Epithelial cell of esophagus (primary cell): ENCODE measurements at regions not wholly inside any gene's neighbourhood (a gene's known extent, or its start where the extent isn't known, plus 50 kb on each side); places are given as distances from the start of the nearest gene placed in this dataset.
A peak's percentile ranks its signal among the peaks of the same experiment; 100 is the strongest.

Experiments used
- DNase-seq: peaks from one replicate; pipeline ENCODE4 v3.0.0; 2010; ENCODE audit warnings: low read depth
- H3K4me3 ChIP-seq: 2 replicates; pipeline ENCODE4 v1.5.1; 2011; ENCODE audit warnings: mild to moderate bottlenecking, low read length, control low read depth
- TF ChIP-seq, protein P1 (sequence below): IDR thresholded peaks from 2 replicates; pipeline ENCODE4 v1.5.1; 2011; ENCODE audit warnings: low read depth, mild to moderate bottlenecking, low read length, control low read depth, inconsistent platforms; ENCODE audit not compliant: insufficient read depth; ENCODE audit errors: missing control alignments

DNA sequence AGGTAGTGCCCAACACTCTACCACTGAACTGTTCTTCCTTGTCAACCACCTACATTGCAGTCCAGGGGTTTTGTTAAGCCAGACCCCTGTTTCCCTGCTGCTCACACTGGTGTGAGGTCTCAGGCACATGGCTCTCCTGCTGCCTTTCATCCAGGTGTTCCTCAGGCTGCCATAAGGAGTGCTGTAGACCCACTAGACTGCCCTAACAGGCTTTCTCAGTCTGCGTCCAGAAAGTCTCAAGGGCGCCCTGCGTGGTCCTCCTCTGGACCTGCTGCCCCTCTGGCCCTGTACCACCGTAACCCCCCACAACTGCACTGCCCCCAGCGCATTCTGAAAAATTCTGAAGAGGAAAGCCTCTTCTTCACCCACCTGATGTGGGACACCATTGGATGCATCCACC, 225.7 kb upstream of the ANKRD30A start:
- no peak for DNase-seq
- H3K4me3 ChIP-seq: no peak overlapping the region
- TF ChIP-seq, protein P1, sequence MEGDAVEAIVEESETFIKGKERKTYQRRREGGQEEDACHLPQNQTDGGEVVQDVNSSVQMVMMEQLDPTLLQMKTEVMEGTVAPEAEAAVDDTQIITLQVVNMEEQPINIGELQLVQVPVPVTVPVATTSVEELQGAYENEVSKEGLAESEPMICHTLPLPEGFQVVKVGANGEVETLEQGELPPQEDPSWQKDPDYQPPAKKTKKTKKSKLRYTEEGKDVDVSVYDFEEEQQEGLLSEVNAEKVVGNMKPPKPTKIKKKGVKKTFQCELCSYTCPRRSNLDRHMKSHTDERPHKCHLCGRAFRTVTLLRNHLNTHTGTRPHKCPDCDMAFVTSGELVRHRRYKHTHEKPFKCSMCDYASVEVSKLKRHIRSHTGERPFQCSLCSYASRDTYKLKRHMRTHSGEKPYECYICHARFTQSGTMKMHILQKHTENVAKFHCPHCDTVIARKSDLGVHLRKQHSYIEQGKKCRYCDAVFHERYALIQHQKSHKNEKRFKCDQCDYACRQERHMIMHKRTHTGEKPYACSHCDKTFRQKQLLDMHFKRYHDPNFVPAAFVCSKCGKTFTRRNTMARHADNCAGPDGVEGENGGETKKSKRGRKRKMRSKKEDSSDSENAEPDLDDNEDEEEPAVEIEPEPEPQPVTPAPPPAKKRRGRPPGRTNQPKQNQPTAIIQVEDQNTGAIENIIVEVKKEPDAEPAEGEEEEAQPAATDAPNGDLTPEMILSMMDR: no peak

DNA sequence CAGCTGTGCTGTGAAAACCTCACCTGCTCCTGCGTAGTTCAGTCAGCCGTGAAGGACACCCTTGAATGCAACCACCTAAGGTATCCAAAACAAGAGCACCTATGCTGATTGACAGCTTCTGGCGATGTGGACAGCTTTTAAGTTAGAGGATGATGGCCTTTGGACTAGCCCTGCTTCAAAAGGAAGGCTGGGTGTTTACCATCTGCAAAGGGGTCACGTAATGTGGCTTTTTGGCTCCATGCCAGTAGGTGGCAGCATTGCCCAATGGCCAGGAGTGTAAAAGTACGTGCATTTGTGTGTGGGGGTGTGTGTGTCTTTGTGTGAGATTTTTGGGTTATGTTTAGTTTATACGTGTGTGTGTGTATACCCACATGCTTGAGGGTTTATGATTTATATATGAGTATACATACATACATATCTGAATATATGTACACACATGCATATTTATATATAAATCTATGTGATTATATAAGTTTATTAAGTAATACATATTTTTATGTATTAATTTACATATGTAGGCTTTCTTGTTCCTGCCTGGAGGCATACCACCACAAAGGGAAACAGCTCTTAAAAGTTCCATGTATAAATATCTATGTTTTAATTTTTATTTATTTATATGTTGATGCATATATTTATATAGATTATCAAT, 236.3 kb upstream of the ANKRD30A start:
- peak; percentile 62 for DNase-seq
- H3K4me3 ChIP-seq: no peak overlapping the region
- TF ChIP-seq, protein P1: peak; percentile 51

DNA sequence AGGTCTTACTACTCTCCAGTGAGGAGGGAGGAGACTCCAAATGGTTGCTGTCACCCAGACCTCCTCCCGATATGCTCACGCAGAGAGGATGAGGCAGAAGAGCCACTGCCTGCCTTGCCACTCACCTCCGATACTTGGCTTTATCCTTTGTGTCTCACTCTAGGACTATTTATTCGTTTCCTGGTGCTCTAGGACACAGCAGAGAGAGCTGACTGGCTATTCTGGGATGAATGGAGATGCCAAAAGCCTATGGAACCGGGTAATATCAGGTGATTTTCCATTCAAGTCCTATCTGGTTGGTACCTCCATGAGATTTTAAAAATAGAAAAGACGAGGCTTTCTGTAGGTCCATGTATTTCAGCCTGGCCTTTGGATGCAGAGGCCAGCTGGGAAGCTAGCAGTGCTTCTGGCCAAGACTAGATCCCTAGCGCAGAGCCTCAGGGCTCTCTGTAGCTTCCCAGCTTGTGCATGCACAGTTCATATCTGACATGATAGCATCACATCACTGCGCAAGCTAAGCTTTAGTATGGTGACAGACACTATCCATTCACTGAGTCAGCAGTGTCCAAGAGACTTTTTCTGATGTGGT, 239.0 kb upstream of the ANKRD30A start:
- no peak for DNase-seq
- TF ChIP-seq, protein P1: no peak
- no peak overlapping the region for H3K4me3 ChIP-seq

DNA sequence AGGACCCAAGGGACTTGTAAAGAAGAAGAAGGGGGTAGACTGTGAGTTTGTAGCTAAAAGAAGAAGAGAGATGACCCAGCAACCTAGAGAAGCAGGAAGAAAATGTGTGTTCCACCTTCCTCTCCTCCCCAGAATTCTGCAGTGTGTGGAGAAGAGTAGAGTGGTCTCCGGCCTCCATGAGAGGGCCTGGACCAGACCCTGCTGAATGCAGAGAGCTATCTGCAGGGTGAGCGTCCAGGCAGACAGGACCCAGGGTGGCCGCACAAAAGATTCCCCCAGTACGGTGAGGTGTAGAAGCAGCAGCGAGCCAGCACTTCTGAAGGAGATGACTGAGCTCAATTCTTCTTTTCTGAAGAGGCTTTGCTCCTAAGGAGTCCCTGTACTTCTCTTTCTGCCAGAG, 239.7 kb upstream of the ANKRD30A start:
- no peak for DNase-seq
- TF ChIP-seq, protein P1: no peak
- H3K4me3 ChIP-seq: no peak overlapping the region

DNA sequence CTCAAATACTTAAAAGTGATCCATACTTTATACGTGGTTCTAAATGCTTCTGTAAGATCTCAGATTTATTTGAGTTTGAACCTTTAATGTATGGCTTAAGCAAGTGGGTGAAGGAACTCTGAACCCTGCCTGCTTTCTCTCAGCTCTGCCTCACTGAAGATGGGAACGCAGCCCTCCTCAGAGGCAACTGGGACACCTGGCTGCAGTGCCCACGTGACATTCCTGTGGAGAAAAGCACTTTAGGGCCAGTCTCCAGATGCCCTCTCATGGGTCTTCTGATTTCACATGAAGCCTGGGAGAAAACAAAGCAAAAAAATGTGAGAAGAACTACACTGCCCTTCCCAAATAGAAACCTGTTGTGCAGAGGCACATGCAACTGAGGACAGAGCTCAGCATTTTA, 242.6 kb upstream of the ANKRD30A start:
- TF ChIP-seq, protein P1: no peak
- H3K4me3 ChIP-seq: no peak overlapping the region
- DNase-seq: no peak

- DNase-seq: peak; percentile 53
- TF ChIP-seq, protein P1: peak; percentile 67
- no peak overlapping the region for H3K4me3 ChIP-seq
Measured at GRCh38 chr10:36880898-36881297, 244.5 kb upstream of the ANKRD30A start.

DNA sequence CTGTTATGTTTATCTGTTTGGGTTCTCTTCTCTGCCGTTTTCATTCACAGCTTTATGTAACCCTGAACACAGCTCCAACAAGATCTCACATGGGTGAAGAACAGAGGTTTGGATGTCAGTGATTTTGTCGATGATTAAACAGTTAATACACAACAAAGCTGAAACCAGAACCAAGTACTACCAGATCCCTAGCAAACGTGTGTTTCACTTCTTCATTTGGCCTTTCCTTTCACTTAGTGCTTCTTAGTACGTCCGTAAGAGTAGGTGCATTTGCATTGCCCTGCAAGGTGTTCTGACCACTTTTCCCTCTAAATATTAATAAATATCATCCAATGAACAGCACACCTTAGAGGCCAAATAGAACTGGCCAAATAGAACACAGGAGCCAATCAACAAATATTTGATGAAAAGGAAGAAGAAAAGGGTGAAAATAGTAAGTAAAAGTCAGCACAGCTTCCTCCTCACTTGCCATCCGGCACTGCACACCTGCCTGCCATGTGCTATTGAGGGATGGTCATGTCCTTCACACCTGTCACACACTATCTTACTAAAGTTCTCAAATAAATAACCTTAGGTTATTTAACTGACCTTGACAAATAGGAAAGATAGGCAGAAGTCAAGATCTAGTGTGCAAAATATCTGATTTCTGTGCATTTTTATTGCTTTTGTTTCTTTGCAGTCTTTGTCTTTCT, 252.6 kb upstream of the ANKRD30A start:
- TF ChIP-seq, protein P1: no peak

More for the DNA sequence above, 252.6 kb upstream of the ANKRD30A start:
- H3K4me3 ChIP-seq: no peak overlapping the region
- no peak for DNase-seq
